ENCODE measurements at regions not wholly inside any gene's neighbourhood (a gene's known extent, or its start where the extent isn't known, plus 50 kb on each side); places are given as distances from the start of the nearest gene placed in this dataset.
A peak's percentile ranks its signal among the peaks of the same experiment; 100 is the strongest.

DNA sequence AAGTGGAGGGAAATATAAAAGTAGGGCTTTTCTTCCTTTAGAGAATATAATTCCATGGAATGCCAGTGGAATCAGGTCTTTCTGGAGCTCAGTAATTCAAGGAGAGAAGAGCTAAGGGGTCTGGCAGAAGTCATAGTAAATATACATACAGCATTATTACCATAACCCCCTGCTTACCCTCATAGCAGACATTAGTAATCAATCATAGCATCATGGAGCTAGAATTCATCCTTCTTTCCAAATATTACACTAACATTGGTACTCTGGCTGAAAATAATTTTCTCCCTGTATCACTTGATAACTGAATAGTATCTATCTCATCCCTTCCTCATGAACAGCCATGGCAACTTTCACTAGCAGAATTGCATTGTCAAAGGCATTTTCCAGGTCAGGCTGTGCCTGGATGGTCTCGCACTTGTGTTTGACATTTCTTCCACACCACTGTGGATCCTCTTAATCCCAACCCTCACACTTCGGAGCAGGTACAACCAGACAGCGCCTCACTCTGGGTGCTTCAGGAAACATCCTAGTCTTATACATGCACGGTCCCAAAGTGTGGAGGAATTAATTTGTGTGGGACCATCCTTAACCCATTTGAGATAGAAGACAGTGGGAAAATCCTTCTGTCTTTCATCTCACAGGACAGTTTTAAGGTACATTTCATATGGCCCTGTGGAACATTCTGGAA lies 84.2 kb upstream of the SEC11C start:
- no peak overlapping the region for H3K27ac ChIP-seq (ENCODE audit: low read depth, low read length)
- no peak overlapping the region for H3K56ac ChIP-seq (replicated peaks; ENCODE audit: insufficient read length, low read depth, low read length)
- H3K27me3 ChIP-seq (replicated peaks in 1 of 4; ENCODE audit: control insufficient read depth in 3 of 4, extremely low read depth in 1 of 4, insufficient read depth in 3 of 4, low read length in 3 of 4) = no peaks in the 10 kb centered on the region
- H3K9ac ChIP-seq (replicated peaks in 1 of 4; ENCODE audit: extremely low read depth in 1 of 4, low read depth in 3 of 4, low read length in 3 of 4) = no peak overlapping the region
- ChIA-PET POLR2A (ENCODE audit: partially characterized antibody) (no interaction called here), CTCF (ENCODE audit: partially characterized antibody) (interaction anchor here (0.6 to 3.2 kb wide), 28 partner anchors 10 to 1151 kb away, joined by 3 to 37 read pairs (median 3); no protein-coding TSS in a partner anchor)
- no peak overlapping the region for H4K5ac ChIP-seq (ENCODE audit: insufficient read length, low read depth, low read length)
- H3K79me2 ChIP-seq (ENCODE audit: control insufficient read depth in 1 of 2, insufficient read depth in 2 of 2, low read length in 2 of 2) = no peaks in the 10 kb centered on the region
- H2AK5ac ChIP-seq (ENCODE audit: low read depth, low read length) = no peak overlapping the region
- H2BK20ac ChIP-seq (ENCODE audit: low read length) = no peak overlapping the region
- no peak overlapping the region for H2AFZ ChIP-seq (ENCODE audit: low read length)
- H3K18ac ChIP-seq (ENCODE audit: extremely low read depth, low read length) = no peak overlapping the region
- H2BK120ac ChIP-seq (replicated peaks; ENCODE audit: low read depth, low read length) = no peak overlapping the region
- WGBS, 2 experiments (ENCODE audit: extremely low coverage in 1 of 2, insufficient coverage in 1 of 2, insufficient read length in 1 of 2, insufficient replicate concordance in 2 of 2, low coverage in 1 of 2, low lambda C conversion rate in 2 of 2, missing lambda C conversion rate in 1 of 2) = 89% methylated on average over 4 of the region's 4 CpGs; no CpG with 5 or more reads in 1 of the 2 experiments
- no peak overlapping the region for H3K14ac ChIP-seq (ENCODE audit: insufficient read length)
- no peak overlapping the region for H4K8ac ChIP-seq (ENCODE audit: extremely low read depth, insufficient read depth, low read length)
- no peaks in the 10 kb centered on the region for H4K20me1 ChIP-seq (replicated peaks in 1 of 2; ENCODE audit: control insufficient read depth in 1 of 2, insufficient read depth in 2 of 2, low read length in 2 of 2)
- no peaks in the 10 kb centered on the region for H3K79me1 ChIP-seq (ENCODE audit: low read depth, low read length)
- no peaks in the 10 kb centered on the region for H3K9me3 ChIP-seq (ENCODE audit: insufficient read depth in 2 of 2, low read depth in 1 of 2, low read length in 1 of 2)
- H3K4me2 ChIP-seq (ENCODE audit: insufficient read depth in 1 of 2, low read depth in 2 of 2, low read length in 2 of 2) = no peak overlapping the region
- DNase-seq (ENCODE audit: low read depth in 1 of 2, low spot score in 2 of 2) (peak in 1 of 2 experiments; percentile 59), FAIRE-seq (peak; percentile 96)
- H4K91ac ChIP-seq (replicated peaks; ENCODE audit: insufficient read length, low read length) = no peak overlapping the region
- no peak overlapping the region for H2BK12ac ChIP-seq (ENCODE audit: low read depth, low read length)
- no peak overlapping the region for H3K4me3 ChIP-seq (ENCODE audit: extremely low read depth in 1 of 4, insufficient read depth in 2 of 4, low read depth in 3 of 4, low read length in 4 of 4)
- H3K23ac ChIP-seq (ENCODE audit: insufficient read length) = no peak overlapping the region
- no peak overlapping the region for H2BK5ac ChIP-seq (ENCODE audit: low read depth, low read length)
- H3K4ac ChIP-seq (replicated peaks; ENCODE audit: insufficient read length, low read depth, low read length) = no peak overlapping the region
- TF ChIP-seq CEBPB (IDR thresholded peaks at IDR 0.05; ENCODE audit: low read depth, low read length) (no peak), RAD21 (IDR thresholded peaks at IDR 0.05 in 1 of 2, conservative IDR thresholded peaks at IDR 0.05 in 1 of 2; ENCODE audit: low read depth in 2 of 2, low read length in 2 of 2) (peak; percentile 84 to 85), TCF12 (IDR thresholded peaks at IDR 0.05; ENCODE audit: low read depth, low read length) (no peak), BACH1 (IDR thresholded peaks at IDR 0.05; ENCODE audit: low read length) (no peak), CHD1 (IDR thresholded peaks at IDR 0.05; ENCODE audit: low read depth, low read length) (no peak), SP2 (IDR thresholded peaks at IDR 0.05; ENCODE audit: low read length) (no peak)
- TF ChIP-seq, protein P1, sequence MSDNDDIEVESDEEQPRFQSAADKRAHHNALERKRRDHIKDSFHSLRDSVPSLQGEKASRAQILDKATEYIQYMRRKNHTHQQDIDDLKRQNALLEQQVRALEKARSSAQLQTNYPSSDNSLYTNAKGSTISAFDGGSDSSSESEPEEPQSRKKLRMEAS (IDR thresholded peaks at IDR 0.05) = no peak
- TF ChIP-seq, protein P2, sequence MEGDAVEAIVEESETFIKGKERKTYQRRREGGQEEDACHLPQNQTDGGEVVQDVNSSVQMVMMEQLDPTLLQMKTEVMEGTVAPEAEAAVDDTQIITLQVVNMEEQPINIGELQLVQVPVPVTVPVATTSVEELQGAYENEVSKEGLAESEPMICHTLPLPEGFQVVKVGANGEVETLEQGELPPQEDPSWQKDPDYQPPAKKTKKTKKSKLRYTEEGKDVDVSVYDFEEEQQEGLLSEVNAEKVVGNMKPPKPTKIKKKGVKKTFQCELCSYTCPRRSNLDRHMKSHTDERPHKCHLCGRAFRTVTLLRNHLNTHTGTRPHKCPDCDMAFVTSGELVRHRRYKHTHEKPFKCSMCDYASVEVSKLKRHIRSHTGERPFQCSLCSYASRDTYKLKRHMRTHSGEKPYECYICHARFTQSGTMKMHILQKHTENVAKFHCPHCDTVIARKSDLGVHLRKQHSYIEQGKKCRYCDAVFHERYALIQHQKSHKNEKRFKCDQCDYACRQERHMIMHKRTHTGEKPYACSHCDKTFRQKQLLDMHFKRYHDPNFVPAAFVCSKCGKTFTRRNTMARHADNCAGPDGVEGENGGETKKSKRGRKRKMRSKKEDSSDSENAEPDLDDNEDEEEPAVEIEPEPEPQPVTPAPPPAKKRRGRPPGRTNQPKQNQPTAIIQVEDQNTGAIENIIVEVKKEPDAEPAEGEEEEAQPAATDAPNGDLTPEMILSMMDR (IDR thresholded peaks at IDR 0.05; ENCODE audit: control extremely low read depth in 1 of 3, insufficient read depth in 1 of 3, low read depth in 1 of 3, low read length in 3 of 3) = peak; percentile 64 to 80 (median 67)
- no peaks in the 10 kb centered on the region for H3K36me3 ChIP-seq (ENCODE audit: control insufficient read depth in 2 of 4, insufficient read depth in 4 of 4, low read length in 3 of 4)
- no peaks in the 10 kb centered on the region for H3K23me2 ChIP-seq (ENCODE audit: low read depth, low read length)
- H2BK15ac ChIP-seq (ENCODE audit: low read length) = no peak overlapping the region
- peaks cover 0 to under 1% (median 0%) of the 10 kb centered on the region in 4 experiments; a peak in 2 of 7 replicates for H3K4me1 ChIP-seq (replicated peaks in 1 of 4; ENCODE audit: control insufficient read depth in 3 of 4, insufficient read depth in 4 of 4, low read length in 3 of 4)
